ENCODE measurements at regions not wholly inside any gene's neighbourhood (a gene's known extent, or its start where the extent isn't known, plus 50 kb on each side); places are given as distances from the start of the nearest gene placed in this dataset.

DNA sequence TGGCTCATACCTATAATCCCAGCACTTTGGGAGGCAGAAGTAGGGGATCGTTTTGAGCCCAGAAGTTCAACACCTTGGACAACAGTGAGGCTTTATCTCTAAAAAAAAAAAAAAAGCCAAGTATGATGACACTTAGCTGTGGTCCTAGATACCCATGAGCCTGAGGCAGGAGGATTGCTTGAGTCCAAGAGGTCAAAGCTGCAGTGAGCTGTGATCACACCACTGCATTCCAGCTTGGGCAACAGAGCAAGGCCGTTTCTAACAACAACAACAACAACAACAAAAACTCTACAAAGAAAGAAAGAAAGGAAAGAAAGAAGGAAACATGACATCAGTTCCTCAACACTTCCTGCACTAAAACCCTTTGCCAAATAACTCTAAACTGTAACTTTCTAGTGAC, 265.1 kb upstream of the DACH1 start:
- no peak for TF ChIP-seq CTCF (IDR thresholded peaks at IDR 0.05)
- TF ChIP-seq JUND (IDR thresholded peaks at IDR 0.05) = no peak
- no peak for TF ChIP-seq TEAD4 (IDR thresholded peaks at IDR 0.05; ENCODE audit: borderline replicate concordance, insufficient read depth)
- TF ChIP-seq RAD21 (IDR thresholded peaks at IDR 0.05; ENCODE audit: low read length) = no peak
- TF ChIP-seq EP300 (IDR thresholded peaks at IDR 0.05; ENCODE audit: borderline replicate concordance in 1 of 2, low read depth in 1 of 2, low read length in 1 of 2) = no peak
- TF ChIP-seq EZH2phosphoT487 (IDR thresholded peaks at IDR 0.05; ENCODE audit: borderline replicate concordance, low read depth) = no peak
- no peak for TF ChIP-seq USF2 (IDR thresholded peaks at IDR 0.05; ENCODE audit: borderline replicate concordance, low read depth, low read length)
- no peak for TF ChIP-seq TAF1 (IDR thresholded peaks at IDR 0.05; ENCODE audit: borderline replicate concordance, low read depth, low read length)
- TF ChIP-seq FOXM1 (IDR thresholded peaks at IDR 0.05; ENCODE audit: low read depth) = no peak
- TF ChIP-seq SMC3 (IDR thresholded peaks at IDR 0.05; ENCODE audit: low read depth, low read length) = no peak

Data from SK-N-SH (cell line).